Tibial artery (tissue), 4 donors: ENCODE measurements at regions not wholly inside any gene's neighbourhood (a gene's known extent, or its start where the extent isn't known, plus 50 kb on each side); places are given as distances from the start of the nearest gene placed in this dataset.

ENCODE experiments used
- DNase-seq, 2 donors: peaks; one replicate each; pipeline ENCODE4 v3.0.0-alpha.2; 2019
- H3K27ac ChIP-seq, 2 donors: fragments of 200-600 bp; sonication (generic) in 1 of 2; 1 replicate in 1 of 2; 2 replicates in 1 of 2; pipeline ENCODE4 v1.5.1; 2018 to 2019; ENCODE audit warnings: mild to moderate bottlenecking in 1 of 2
- H3K27me3 ChIP-seq, 2 donors: fragments of 200-600 bp; sonication (generic) in 1 of 2; one replicate each; pipeline versions ENCODE4 v1.5.1 to v1.6.0; 2016 to 2019
- H3K36me3 ChIP-seq, 3 donors: fragments of 200-600 bp; sonication (generic) in 2 of 3; one replicate each; pipeline ENCODE4 v1.5.1; 2016 to 2019; ENCODE audit warnings: mild to moderate bottlenecking in 2 of 3
- H3K4me1 ChIP-seq, 4 donors: fragments of 200-600 bp; sonication (generic) in 2 of 4; 1 replicate in 3 of 4; 2 replicates in 1 of 4; pipeline ENCODE4 v1.5.1; 2016 to 2019
- H3K4me3 ChIP-seq, 2 donors: fragments of 200-600 bp; sonication (generic) in 1 of 2; 1 replicate in 1 of 2; 2 replicates in 1 of 2; pipeline ENCODE4 v1.5.1; 2018 to 2019; ENCODE audit warnings: mild to moderate bottlenecking in 2 of 2
- H3K9me3 ChIP-seq, 3 donors: fragments of 200-600 bp; sonication (generic) in 1 of 3; one replicate each; pipeline ENCODE4 v1.5.1; 2016 to 2019
- intact Hi-C: fragments of 100-400 bp; cut with DNase I; formaldehyde crosslinking; loops from one replicate; pipeline ENCODE4 v1.15.0; 2023; ENCODE audit warnings: low total_unique reads
- TF ChIP-seq, protein P1 (sequence below), 2 experiments: fragments of 200-600 bp in 1 of 2; fragments of 450-650 bp in 1 of 2; IDR thresholded peaks; one replicate each; pipeline ENCODE4 v1.5.1; 2017 to 2019; ENCODE audit warnings: antibody characterized with exemption in 2 of 2, mild to moderate bottlenecking in 1 of 2, moderate library complexity in 1 of 2

DNA sequence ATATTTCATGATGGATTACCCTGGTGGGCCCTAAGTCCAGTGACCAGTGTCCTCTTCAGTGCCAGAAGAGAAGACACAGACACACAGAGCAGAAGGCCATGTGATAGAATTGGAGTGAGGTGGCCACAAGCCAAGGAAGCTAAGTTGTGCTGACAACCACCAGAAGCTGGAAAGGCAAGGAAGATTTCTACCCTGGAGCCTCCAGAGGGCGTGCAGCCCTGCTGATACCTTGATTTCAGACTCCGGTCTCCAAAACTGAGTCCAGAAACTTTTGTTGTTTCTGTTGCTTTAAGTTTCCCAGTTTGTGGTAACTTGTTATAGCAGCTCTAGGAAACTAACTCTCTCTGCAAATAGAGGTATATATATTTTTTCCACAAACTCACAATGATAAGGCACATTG lies 396.6 kb upstream of the ASIC2 start:
- Histone ChIP-seq H3K9me3 (no peaks in the 10 kb centered on the region), H3K36me3 (no peaks in the 10 kb centered on the region), H3K4me3 (no peak overlapping the region), H3K27ac (no peak overlapping the region), H3K27me3 (peaks cover 0 to 5% of the 10 kb centered on the region in 2 donors), H3K4me1 (no peaks in the 10 kb centered on the region)
- DNase-seq: no peak
- TF ChIP-seq, protein P1, sequence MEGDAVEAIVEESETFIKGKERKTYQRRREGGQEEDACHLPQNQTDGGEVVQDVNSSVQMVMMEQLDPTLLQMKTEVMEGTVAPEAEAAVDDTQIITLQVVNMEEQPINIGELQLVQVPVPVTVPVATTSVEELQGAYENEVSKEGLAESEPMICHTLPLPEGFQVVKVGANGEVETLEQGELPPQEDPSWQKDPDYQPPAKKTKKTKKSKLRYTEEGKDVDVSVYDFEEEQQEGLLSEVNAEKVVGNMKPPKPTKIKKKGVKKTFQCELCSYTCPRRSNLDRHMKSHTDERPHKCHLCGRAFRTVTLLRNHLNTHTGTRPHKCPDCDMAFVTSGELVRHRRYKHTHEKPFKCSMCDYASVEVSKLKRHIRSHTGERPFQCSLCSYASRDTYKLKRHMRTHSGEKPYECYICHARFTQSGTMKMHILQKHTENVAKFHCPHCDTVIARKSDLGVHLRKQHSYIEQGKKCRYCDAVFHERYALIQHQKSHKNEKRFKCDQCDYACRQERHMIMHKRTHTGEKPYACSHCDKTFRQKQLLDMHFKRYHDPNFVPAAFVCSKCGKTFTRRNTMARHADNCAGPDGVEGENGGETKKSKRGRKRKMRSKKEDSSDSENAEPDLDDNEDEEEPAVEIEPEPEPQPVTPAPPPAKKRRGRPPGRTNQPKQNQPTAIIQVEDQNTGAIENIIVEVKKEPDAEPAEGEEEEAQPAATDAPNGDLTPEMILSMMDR (IDR thresholded peaks at IDR 0.05): no peak
- intact Hi-C loops: no loop called here

DNA sequence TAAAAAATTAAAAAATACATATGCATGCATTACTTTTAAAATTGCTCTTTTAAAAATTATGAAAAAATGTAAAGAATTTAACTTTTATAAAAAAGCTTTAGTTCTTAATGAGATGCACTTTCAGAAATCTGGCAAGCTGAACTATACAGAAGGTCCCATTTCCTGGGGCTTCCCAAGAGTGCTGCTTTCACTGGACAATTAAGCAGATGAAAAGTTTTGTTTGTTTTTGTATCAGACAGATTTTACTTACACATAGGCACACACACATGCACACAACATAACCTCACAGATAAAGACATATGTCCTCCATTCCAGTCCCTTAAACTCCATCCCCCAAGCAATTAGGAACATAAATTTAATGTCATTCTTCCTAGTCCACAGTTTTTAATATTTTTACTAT lies 402.3 kb upstream of the ASIC2 start:
- H3K27me3 ChIP-seq: peaks cover 0 to 3% of the 10 kb centered on the region in 2 donors
- H3K4me1 ChIP-seq: no peaks in the 10 kb centered on the region
- H3K27ac ChIP-seq: no peak overlapping the region
- H3K9me3 ChIP-seq: no peaks in the 10 kb centered on the region
- no peaks in the 10 kb centered on the region for H3K36me3 ChIP-seq
- no peak overlapping the region for H3K4me3 ChIP-seq
- intact Hi-C loops: no loop called here
- TF ChIP-seq, protein P1 (IDR thresholded peaks at IDR 0.05): no peak
- no peak for DNase-seq

GRCh38 chr17:33696102-33696501 lies 403.0 kb upstream of the ASIC2 start:
- intact Hi-C loops: no loop called here
- TF ChIP-seq, protein P1 (IDR thresholded peaks at IDR 0.05): no peak
- no peak for DNase-seq
- H3K27ac ChIP-seq: no peak overlapping the region
- no peak overlapping the region for H3K4me3 ChIP-seq
- no peaks in the 10 kb centered on the region for H3K36me3 ChIP-seq
- H3K9me3 ChIP-seq: no peaks in the 10 kb centered on the region
- H3K4me1 ChIP-seq: no peaks in the 10 kb centered on the region
- H3K27me3 ChIP-seq: peaks cover 0 to 3% of the 10 kb centered on the region in 2 donors

GRCh38 chr17:33697557-33697956 lies 404.5 kb upstream of the ASIC2 start:
- peaks cover 0 to 3% of the 10 kb centered on the region in 2 donors for H3K27me3 ChIP-seq
- intact Hi-C loops: no loop called here
- H3K36me3 ChIP-seq: no peaks in the 10 kb centered on the region
- H3K27ac ChIP-seq: no peak overlapping the region
- H3K9me3 ChIP-seq: no peaks in the 10 kb centered on the region
- TF ChIP-seq, protein P1 (IDR thresholded peaks at IDR 0.05): no peak
- DNase-seq: no peak
- H3K4me1 ChIP-seq: no peaks in the 10 kb centered on the region
- no peak overlapping the region for H3K4me3 ChIP-seq

DNA sequence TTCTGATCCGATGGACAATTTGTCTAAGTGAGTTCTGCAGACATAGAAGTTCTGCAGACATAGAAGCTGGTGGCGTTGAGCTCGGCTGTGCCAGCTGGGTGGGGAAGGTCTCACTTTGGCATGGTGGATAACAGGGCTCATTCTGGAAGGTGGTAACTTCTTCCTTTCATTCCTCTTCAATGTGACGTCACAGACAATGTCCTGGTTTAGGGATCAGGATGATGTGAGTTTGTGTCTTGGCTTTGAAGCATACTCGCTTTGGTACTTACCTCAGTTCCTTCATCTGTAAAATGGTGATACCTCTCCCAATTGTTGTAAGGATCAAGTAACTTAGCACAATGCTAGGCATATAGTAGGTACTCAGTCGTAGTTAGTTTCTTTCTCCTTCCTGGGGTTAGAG lies 408.8 kb upstream of the ASIC2 start:
- DNase-seq: no peak
- no peaks in the 10 kb centered on the region for H3K4me1 ChIP-seq
- intact Hi-C loops: no loop called here
- H3K27ac ChIP-seq: no peak overlapping the region
- H3K4me3 ChIP-seq: no peak overlapping the region
- TF ChIP-seq, protein P1 (IDR thresholded peaks at IDR 0.05): no peak
- no peaks in the 10 kb centered on the region for H3K9me3 ChIP-seq
- no peaks in the 10 kb centered on the region for H3K36me3 ChIP-seq
- peaks cover 0 to 8% of the 10 kb centered on the region in 2 donors for H3K27me3 ChIP-seq

GRCh38 chr17:33704856-33705255 lies 411.8 kb upstream of the ASIC2 start:
- no peak for DNase-seq
- intact Hi-C loops: no loop called here
- Histone ChIP-seq H3K4me1 (no peaks in the 10 kb centered on the region), H3K27me3 (peaks cover 0 to 7% of the 10 kb centered on the region in 2 donors), H3K4me3 (no peak overlapping the region), H3K9me3 (no peaks in the 10 kb centered on the region), H3K36me3 (no peaks in the 10 kb centered on the region), H3K27ac (no peak overlapping the region)
- TF ChIP-seq, protein P1 (IDR thresholded peaks at IDR 0.05): no peak
